ENCODE measurements at regions not wholly inside any gene's neighbourhood (a gene's known extent, or its start where the extent isn't known, plus 50 kb on each side); places are given as distances from the start of the nearest gene placed in this dataset.

DNA sequence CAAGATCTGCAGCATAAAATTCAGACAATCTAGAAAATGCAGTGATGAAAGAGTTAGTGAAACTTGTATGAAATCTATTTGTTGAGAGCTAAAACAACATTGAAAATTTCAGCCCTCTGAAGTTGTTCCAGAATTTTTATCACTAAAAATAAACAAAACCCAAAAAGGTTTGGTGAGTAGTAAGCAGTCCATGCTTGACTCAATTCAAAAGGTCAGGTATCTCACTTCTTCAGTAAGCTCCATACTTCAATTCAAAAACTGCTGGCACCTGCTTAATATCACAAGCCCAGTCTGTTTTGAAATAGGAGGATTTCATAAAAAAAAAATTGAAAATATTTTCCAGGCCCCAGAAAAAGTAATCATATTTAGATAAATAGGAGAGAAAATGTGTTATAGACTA lies 894.4 kb downstream of the SLITRK5 start:
- H3K4me1 ChIP-seq (ENCODE audit: control insufficient read depth in 4 of 4, insufficient read depth in 4 of 4, low read length in 3 of 4) = no peaks in the 10 kb centered on the region
- H3K9ac ChIP-seq (ENCODE audit: low read depth in 1 of 2, low read length in 2 of 2) = no peak overlapping the region
- H3K27me3 ChIP-seq (ENCODE audit: control insufficient read depth in 4 of 4, insufficient read depth in 4 of 4, low read length in 3 of 4) = no peaks in the 10 kb centered on the region
- TF ChIP-seq TAF1 (conservative IDR thresholded peaks at IDR 0.05) (no peak), RXRA (IDR thresholded peaks at IDR 0.05) (no peak), EGR1 (IDR thresholded peaks at IDR 0.05; ENCODE audit: low read depth in 2 of 2) (no peak), FOXA1 (IDR thresholded peaks at IDR 0.05) (no peak), RAD21 (IDR thresholded peaks at IDR 0.05) (no peak), FOXA2 (IDR thresholded peaks at IDR 0.05) (no peak), HNF4G (IDR thresholded peaks at IDR 0.05) (no peak), SP1 (IDR thresholded peaks at IDR 0.05) (no peak), GABPA (IDR thresholded peaks at IDR 0.05 in 1 of 2, conservative IDR thresholded peaks at IDR 0.05 in 1 of 2) (no peak)
- TF ChIP-seq, protein P1, sequence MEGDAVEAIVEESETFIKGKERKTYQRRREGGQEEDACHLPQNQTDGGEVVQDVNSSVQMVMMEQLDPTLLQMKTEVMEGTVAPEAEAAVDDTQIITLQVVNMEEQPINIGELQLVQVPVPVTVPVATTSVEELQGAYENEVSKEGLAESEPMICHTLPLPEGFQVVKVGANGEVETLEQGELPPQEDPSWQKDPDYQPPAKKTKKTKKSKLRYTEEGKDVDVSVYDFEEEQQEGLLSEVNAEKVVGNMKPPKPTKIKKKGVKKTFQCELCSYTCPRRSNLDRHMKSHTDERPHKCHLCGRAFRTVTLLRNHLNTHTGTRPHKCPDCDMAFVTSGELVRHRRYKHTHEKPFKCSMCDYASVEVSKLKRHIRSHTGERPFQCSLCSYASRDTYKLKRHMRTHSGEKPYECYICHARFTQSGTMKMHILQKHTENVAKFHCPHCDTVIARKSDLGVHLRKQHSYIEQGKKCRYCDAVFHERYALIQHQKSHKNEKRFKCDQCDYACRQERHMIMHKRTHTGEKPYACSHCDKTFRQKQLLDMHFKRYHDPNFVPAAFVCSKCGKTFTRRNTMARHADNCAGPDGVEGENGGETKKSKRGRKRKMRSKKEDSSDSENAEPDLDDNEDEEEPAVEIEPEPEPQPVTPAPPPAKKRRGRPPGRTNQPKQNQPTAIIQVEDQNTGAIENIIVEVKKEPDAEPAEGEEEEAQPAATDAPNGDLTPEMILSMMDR (IDR thresholded peaks at IDR 0.05; ENCODE audit: low read depth, low read length, missing input control) = no peak
- no peaks in the 10 kb centered on the region for H3K9me3 ChIP-seq (ENCODE audit: control insufficient read depth in 4 of 4, low read length in 3 of 4)
- DNase-seq (ENCODE audit: low spot score) = no peak
- no peak overlapping the region for H3K4me3 ChIP-seq (ENCODE audit: low read depth in 1 of 3, low read length in 3 of 3)
- H3K27ac ChIP-seq (ENCODE audit: low read depth in 1 of 2, low read length in 2 of 2) = no peak overlapping the region
- no peaks in the 10 kb centered on the region for H3K36me3 ChIP-seq (ENCODE audit: control insufficient read depth in 4 of 4, insufficient read depth in 3 of 4, low read depth in 1 of 4, low read length in 3 of 4)

DNA sequence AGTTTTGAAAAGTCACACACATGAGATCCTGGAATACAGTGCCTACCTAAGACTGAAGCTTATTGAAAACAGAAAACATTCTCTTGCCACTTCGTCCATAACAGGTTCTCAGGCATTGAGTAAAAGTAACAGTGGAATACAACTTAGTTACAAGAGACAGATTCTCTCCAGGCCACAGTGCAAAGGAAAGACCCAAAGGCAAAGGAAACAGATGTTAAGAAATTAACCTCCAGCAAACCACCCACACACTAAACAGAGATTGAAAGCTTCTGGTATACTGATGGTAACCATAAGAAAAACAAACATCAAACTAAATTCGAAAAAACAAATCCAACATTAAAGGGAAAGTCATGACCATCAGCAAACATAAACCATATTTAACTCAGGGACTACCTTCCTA lies 914.7 kb downstream of the SLITRK5 start:
- no peaks in the 10 kb centered on the region for H3K27me3 ChIP-seq (ENCODE audit: control insufficient read depth in 4 of 4, insufficient read depth in 4 of 4, low read length in 3 of 4)
- DNase-seq (ENCODE audit: low spot score) = no peak
- no peaks in the 10 kb centered on the region for H3K4me1 ChIP-seq (ENCODE audit: control insufficient read depth in 4 of 4, insufficient read depth in 4 of 4, low read length in 3 of 4)
- no peak overlapping the region for H3K9ac ChIP-seq (ENCODE audit: low read depth in 1 of 2, low read length in 2 of 2)
- no peak overlapping the region for H3K4me3 ChIP-seq (ENCODE audit: low read depth in 1 of 3, low read length in 3 of 3)
- H3K27ac ChIP-seq (ENCODE audit: low read depth in 1 of 2, low read length in 2 of 2) = no peak overlapping the region
- WGBS = 33% methylated on average over 2 of the region's 2 CpGs
- TF ChIP-seq RAD21 (IDR thresholded peaks at IDR 0.05) = no peak
- H3K36me3 ChIP-seq (ENCODE audit: control insufficient read depth in 4 of 4, insufficient read depth in 3 of 4, low read depth in 1 of 4, low read length in 3 of 4) = no peaks in the 10 kb centered on the region
- H3K9me3 ChIP-seq (ENCODE audit: control insufficient read depth in 4 of 4, low read length in 3 of 4) = no peaks in the 10 kb centered on the region

DNA sequence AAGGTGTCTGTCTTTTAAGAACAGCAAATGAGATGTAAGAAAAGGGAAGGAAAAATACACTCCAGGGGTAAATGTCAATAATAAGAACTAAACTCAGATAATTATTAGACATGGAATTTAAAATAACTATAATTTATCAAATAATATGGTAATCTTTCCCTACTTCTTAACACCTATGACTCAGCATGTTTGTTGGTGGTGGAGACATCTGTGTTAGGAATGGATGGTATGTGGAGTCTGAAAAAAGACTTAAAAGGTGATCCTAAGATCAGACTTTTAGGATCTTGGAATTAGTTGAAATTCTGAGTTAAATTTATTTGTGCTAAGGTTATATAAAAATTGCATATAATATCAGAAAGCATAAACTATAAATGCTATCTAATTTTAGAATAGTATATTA lies 915.1 kb downstream of the SLITRK5 start:
- no peaks in the 10 kb centered on the region for H3K36me3 ChIP-seq (ENCODE audit: control insufficient read depth in 4 of 4, insufficient read depth in 3 of 4, low read depth in 1 of 4, low read length in 3 of 4)
- no peaks in the 10 kb centered on the region for H3K4me1 ChIP-seq (ENCODE audit: control insufficient read depth in 4 of 4, insufficient read depth in 4 of 4, low read length in 3 of 4)
- no peaks in the 10 kb centered on the region for H3K27me3 ChIP-seq (ENCODE audit: control insufficient read depth in 4 of 4, insufficient read depth in 4 of 4, low read length in 3 of 4)
- DNase-seq (ENCODE audit: low spot score) = no peak
- no peak overlapping the region for H3K27ac ChIP-seq (ENCODE audit: low read depth in 1 of 2, low read length in 2 of 2)
- TF ChIP-seq FOXA2 (IDR thresholded peaks at IDR 0.05) (no peak), NR2F2 (IDR thresholded peaks at IDR 0.05) (no peak)
- no peaks in the 10 kb centered on the region for H3K9me3 ChIP-seq (ENCODE audit: control insufficient read depth in 4 of 4, low read length in 3 of 4)
- H3K9ac ChIP-seq (ENCODE audit: low read depth in 1 of 2, low read length in 2 of 2) = no peak overlapping the region
- H3K4me3 ChIP-seq (ENCODE audit: low read depth in 1 of 3, low read length in 3 of 3) = no peak overlapping the region

DNA sequence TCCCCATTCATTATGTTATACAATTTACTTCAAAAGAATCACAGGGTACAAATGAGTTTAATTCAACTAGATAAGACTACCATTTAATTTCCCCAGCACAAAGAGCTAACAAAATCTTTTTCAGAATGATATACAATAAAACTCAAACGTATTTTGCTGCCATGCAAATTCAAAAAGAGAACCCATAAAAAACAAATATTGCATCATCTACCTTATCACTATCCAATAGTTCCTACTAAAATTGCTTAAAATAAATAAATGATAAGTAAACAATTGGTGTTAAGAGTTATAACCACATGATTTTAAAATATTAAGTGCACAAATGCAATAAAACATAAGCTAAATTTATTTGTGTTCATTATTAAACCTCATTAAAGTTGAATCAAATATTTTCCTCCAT lies 919.4 kb downstream of the SLITRK5 start:
- H3K9ac ChIP-seq (ENCODE audit: low read depth in 1 of 2, low read length in 2 of 2) = no peak overlapping the region
- no peak for DNase-seq (ENCODE audit: low spot score)
- no peak overlapping the region for H3K4me3 ChIP-seq (ENCODE audit: low read depth in 1 of 3, low read length in 3 of 3)
- no peak overlapping the region for H3K27ac ChIP-seq (ENCODE audit: low read depth in 1 of 2, low read length in 2 of 2)
- H3K9me3 ChIP-seq (ENCODE audit: control insufficient read depth in 4 of 4, low read length in 3 of 4) = peaks cover 0 to 7% (median 0%) of the 10 kb centered on the region in 4 donors
- no peak for TF ChIP-seq SP1 (IDR thresholded peaks at IDR 0.05)
- TF ChIP-seq TAF1 (conservative IDR thresholded peaks at IDR 0.05) = no peak
- TF ChIP-seq HNF4G (IDR thresholded peaks at IDR 0.05) = no peak
- TF ChIP-seq, protein P2, sequence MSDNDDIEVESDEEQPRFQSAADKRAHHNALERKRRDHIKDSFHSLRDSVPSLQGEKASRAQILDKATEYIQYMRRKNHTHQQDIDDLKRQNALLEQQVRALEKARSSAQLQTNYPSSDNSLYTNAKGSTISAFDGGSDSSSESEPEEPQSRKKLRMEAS (IDR thresholded peaks at IDR 0.05) = no peak
- TF ChIP-seq HNF4A (conservative IDR thresholded peaks at IDR 0.05) = no peak
- TF ChIP-seq FOXA2 (IDR thresholded peaks at IDR 0.05) = no peak
- H3K36me3 ChIP-seq (ENCODE audit: control insufficient read depth in 4 of 4, insufficient read depth in 3 of 4, low read depth in 1 of 4, low read length in 3 of 4) = no peaks in the 10 kb centered on the region
- 26% methylated on average over 1 of the region's 1 CpG for WGBS
- no peaks in the 10 kb centered on the region for H3K4me1 ChIP-seq (ENCODE audit: control insufficient read depth in 4 of 4, insufficient read depth in 4 of 4, low read length in 3 of 4)
- H3K27me3 ChIP-seq (ENCODE audit: control insufficient read depth in 4 of 4, insufficient read depth in 4 of 4, low read length in 3 of 4) = no peaks in the 10 kb centered on the region

Measured in liver (tissue), 8 donors.